ENCODE measurements at regions not wholly inside any gene's neighbourhood (a gene's known extent, or its start where the extent isn't known, plus 50 kb on each side); places are given as distances from the start of the nearest gene placed in this dataset.

DNA sequence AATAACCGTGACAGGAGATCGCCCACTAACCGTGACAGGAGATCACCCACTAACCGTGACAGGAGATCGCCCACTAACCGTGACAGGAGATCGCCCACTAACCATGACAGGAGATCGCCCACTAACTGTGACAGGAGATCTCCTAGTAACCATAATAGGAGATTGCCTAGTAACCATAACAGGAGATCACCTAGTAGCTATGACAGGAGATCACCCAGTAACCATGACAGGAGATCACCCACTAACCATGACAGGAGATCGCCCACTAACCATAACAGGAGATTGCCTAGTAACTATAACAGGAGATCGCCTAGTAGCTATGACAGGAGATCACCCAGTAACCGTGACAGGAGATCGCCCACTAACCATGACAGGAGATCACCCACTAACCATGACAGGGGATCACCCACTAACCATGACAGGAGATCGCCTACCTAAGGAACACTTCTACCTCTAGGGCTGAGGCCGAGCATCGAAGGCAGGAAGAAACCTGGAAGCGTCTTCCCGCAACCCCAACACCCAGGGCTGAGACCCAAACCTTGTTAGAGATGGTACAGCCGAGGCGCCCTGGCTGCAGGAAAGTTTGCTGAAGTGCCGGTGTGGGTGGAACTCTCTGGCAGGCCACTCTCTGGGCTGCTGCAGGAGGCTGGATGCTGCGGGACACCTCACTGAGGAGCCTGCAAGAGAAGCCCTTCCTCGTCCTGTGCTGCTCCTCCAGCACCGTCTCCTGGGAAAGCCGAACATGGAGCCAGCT lies 67.5 kb upstream of the THY1 start:
- H3K27me3 ChIP-seq (ENCODE audit: insufficient read depth, insufficient read length): no peaks in the 10 kb centered on the region
- H3K4me3 ChIP-seq (ENCODE audit: insufficient read length, low read depth): no peak overlapping the region
- TF ChIP-seq ZNF274 (IDR thresholded peaks at IDR 0.05; ENCODE audit: low read depth, low read length): no peak
- H3K4me1 ChIP-seq (ENCODE audit: insufficient read depth, insufficient read length): peaks cover 3% of the 10 kb centered on the region
- no peak overlapping the region for H3K9ac ChIP-seq (ENCODE audit: insufficient read length, low read depth)
- no peaks in the 10 kb centered on the region for H3K9me3 ChIP-seq (ENCODE audit: insufficient read depth, low read length)
- no peak for DNase-seq (ENCODE audit: low read depth, low spot score)
- no peaks in the 10 kb centered on the region for H3K36me3 ChIP-seq (ENCODE audit: insufficient read depth, insufficient read length, low read length)

DNA sequence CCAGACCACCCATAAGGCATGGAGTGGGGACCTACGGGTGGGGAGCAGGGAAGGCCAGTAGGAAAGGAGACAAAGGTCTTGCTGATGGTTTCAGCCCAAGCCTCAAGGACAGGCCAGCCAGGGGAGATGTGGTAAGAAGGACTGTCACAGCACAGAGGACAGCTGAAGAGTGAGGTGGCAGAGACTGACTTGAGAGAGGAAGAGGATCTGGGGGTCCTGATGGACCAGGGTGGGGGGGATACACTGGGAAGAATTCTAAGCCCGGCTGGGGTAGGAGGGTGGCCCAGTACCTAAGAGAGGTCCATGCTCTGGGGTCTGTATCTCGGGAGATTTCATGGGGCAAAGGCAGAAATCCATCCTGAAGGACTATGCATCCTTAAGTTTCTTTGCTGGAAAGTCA lies 66.1 kb upstream of the THY1 start:
- no peaks in the 10 kb centered on the region for H3K27me3 ChIP-seq (ENCODE audit: insufficient read depth, insufficient read length)
- no peak for DNase-seq (ENCODE audit: low read depth, low spot score)

DNA sequence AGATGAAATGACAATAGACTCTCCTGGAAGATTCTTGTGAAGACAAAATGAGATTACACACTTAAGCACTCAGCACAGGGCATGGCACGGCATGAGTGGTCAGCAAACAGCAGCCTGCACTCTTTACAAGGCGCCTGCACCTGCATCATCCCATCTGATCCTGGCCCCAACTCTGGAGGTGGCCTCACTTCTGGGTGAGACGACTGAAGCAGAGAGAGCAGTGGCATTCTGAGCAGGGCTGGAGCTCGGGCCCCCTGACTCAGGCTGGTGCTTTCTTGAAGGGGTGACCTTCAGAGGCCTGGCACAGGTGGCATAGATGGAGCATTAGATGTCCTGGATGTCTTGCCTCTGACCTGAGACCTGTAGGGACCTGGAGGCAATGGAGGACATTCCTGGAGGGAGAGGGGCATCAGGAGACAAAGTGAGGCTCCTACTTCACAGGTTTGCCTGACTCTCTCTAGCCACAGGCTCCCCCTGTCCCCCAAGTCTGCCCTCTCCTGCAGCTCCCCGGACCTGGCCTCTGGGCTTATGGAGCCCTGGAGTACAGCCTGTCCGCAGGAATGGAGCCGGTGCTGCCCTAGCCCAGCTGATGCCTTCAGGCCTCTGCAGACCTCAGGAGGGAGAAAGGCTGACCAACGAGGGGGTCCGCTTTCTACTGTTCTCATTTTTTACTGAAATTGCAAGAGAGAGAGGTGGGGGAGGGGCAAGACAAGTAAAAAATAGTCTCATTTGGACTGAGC lies 65.5 kb upstream of the THY1 start:
- Histone ChIP-seq H3K9ac (ENCODE audit: insufficient read length, low read depth) (no peak overlapping the region), H3K27me3 (ENCODE audit: insufficient read depth, insufficient read length) (no peaks in the 10 kb centered on the region), H3K4me3 (ENCODE audit: insufficient read length, low read depth) (no peak overlapping the region), H3K36me3 (ENCODE audit: insufficient read depth, insufficient read length, low read length) (no peaks in the 10 kb centered on the region), H3K9me3 (ENCODE audit: insufficient read depth, low read length) (no peaks in the 10 kb centered on the region), H3K4me1 (ENCODE audit: insufficient read depth, insufficient read length) (peaks cover 7% of the 10 kb centered on the region)
- TF ChIP-seq ZNF274 (IDR thresholded peaks at IDR 0.05; ENCODE audit: low read depth, low read length): no peak
- no peak for TF ChIP-seq YY1 (IDR thresholded peaks at IDR 0.05; ENCODE audit: insufficient read depth, insufficient read length)
- no peak for TF ChIP-seq SUZ12 (IDR thresholded peaks at IDR 0.05; ENCODE audit: extremely low read depth, insufficient read depth, insufficient read length)
- DNase-seq (ENCODE audit: low read depth, low spot score): no peak

More for the DNA sequence above, 66.1 kb upstream of the THY1 start:
- no peak for TF ChIP-seq YY1 (IDR thresholded peaks at IDR 0.05; ENCODE audit: insufficient read depth, insufficient read length)
- no peak for TF ChIP-seq SUZ12 (IDR thresholded peaks at IDR 0.05; ENCODE audit: extremely low read depth, insufficient read depth, insufficient read length)
- no peak for TF ChIP-seq ZNF274 (IDR thresholded peaks at IDR 0.05; ENCODE audit: low read depth, low read length)
- Histone ChIP-seq H3K36me3 (ENCODE audit: insufficient read depth, insufficient read length, low read length) (no peaks in the 10 kb centered on the region), H3K9me3 (ENCODE audit: insufficient read depth, low read length) (no peaks in the 10 kb centered on the region), H3K4me3 (ENCODE audit: insufficient read length, low read depth) (no peak overlapping the region), H3K9ac (ENCODE audit: insufficient read length, low read depth) (no peak overlapping the region), H3K4me1 (ENCODE audit: insufficient read depth, insufficient read length) (peaks cover 7% of the 10 kb centered on the region)

DNA sequence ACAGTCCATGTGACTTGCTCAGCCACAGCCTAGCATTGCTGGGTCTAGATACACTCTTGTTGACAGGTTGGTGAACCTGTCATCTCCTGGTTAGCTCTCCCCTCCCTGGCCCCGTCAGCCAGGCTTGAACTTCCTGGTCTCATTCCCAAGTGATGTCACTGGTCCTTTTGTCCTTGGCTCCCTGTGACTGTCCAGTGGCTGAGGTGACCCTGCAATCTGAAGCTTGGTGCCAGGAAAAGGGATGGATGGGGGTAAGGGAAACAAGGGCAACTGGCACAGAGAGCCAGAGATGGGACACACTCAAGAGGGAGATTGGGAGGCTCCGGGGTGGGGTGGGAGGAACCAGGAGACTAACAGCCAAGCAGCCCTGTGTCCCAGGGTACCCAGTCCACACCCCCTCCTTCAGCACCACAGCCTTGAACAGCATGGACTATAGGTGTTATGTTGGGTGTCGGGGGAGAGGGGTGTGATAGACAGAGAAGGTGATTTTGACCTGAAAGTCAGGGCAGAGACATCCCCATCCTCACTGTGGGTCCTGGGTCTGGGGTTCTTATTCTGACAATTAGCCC lies 63.8 kb upstream of the THY1 start:
- DNase-seq (ENCODE audit: low read depth, low spot score): no peak
- TF ChIP-seq YY1 (IDR thresholded peaks at IDR 0.05; ENCODE audit: insufficient read depth, insufficient read length) (no peak), ZNF274 (IDR thresholded peaks at IDR 0.05; ENCODE audit: low read depth, low read length) (no peak), SUZ12 (IDR thresholded peaks at IDR 0.05; ENCODE audit: extremely low read depth, insufficient read depth, insufficient read length) (no peak)
- Histone ChIP-seq H3K9me3 (ENCODE audit: insufficient read depth, low read length) (no peaks in the 10 kb centered on the region), H3K9ac (ENCODE audit: insufficient read length, low read depth) (no peak overlapping the region), H3K4me3 (ENCODE audit: insufficient read length, low read depth) (no peak overlapping the region), H3K4me1 (ENCODE audit: insufficient read depth, insufficient read length) (peaks cover 5% of the 10 kb centered on the region), H3K27me3 (ENCODE audit: insufficient read depth, insufficient read length) (peaks cover 14% of the 10 kb centered on the region), H3K36me3 (ENCODE audit: insufficient read depth, insufficient read length, low read length) (no peaks in the 10 kb centered on the region)

DNA sequence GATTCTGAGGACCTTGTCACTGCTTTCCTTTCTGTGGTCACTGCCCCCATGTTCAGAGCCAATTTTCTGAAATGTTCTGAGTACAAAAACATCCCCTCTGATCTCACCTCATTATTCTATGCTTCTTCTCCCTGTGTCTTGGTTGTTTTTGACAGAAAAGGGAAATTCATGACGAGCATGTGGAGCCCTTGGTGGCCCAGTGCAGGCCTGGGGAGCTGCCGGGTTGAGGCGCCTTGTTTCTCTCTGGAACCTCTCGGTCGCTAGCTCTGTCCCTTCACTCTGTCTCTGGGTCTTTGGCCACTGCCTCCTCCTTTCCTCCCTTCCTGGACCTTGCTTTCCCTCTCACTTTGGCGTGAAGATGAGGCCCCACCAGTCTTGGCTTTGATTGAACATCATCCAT lies 63.0 kb upstream of the THY1 start:
- DNase-seq (ENCODE audit: low read depth, low spot score): no peak
- Histone ChIP-seq H3K27me3 (ENCODE audit: insufficient read depth, insufficient read length) (peaks cover 18% of the 10 kb centered on the region), H3K36me3 (ENCODE audit: insufficient read depth, insufficient read length, low read length) (no peaks in the 10 kb centered on the region), H3K9ac (ENCODE audit: insufficient read length, low read depth) (no peak overlapping the region), H3K9me3 (ENCODE audit: insufficient read depth, low read length) (no peaks in the 10 kb centered on the region), H3K4me3 (ENCODE audit: insufficient read length, low read depth) (no peak overlapping the region), H3K4me1 (ENCODE audit: insufficient read depth, insufficient read length) (peaks cover 5% of the 10 kb centered on the region)
- no peak for TF ChIP-seq SUZ12 (IDR thresholded peaks at IDR 0.05; ENCODE audit: extremely low read depth, insufficient read depth, insufficient read length)
- TF ChIP-seq YY1 (IDR thresholded peaks at IDR 0.05; ENCODE audit: insufficient read depth, insufficient read length): no peak
- no peak for TF ChIP-seq ZNF274 (IDR thresholded peaks at IDR 0.05; ENCODE audit: low read depth, low read length)

DNA sequence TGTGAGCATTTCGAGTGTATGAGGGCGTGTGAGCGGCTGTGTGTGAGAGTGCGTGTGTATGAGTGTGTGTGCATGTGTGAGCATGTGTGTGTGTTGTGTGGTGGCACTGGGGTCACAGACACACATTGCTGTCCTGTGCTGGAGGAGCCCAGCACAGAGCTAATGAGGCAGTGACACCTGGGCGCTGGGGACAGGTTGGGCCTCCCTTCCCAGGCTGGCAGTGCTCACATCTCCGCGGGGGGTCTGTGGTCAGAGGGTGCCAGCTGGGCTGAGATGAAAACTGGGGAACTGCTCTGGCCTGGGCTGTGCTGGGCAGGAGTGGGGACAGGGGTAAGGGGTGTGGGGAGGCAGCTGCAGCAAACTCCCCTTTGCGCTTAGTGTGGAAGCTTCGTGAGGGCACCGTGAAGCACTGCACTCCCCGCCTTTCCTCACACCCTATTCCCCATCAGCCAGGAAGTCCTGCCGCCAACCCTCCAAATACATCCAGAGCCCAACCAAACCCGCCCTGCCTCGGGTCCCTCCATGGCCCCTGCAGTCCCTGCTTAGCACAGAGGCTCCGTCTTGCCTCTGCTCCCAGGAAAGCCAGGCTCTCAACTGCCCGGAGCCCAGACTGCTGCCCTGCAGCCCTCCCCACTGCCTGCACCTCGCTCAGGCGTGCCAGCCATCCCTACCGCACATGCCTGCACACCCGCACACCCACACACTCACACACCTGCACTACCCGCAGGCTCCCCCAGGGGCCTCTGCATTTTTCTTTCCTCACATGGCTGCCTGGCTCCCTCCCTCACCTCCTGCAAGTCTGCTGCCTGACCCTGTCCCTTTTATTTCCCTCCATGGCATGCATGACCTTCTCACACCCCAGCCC lies 62.0 kb upstream of the THY1 start:
- H3K9ac ChIP-seq (ENCODE audit: insufficient read length, low read depth): no peak overlapping the region

More for the DNA sequence above, 62.0 kb upstream of the THY1 start:
- TF ChIP-seq ZNF274 (IDR thresholded peaks at IDR 0.05; ENCODE audit: low read depth, low read length): no peak
- TF ChIP-seq SUZ12 (IDR thresholded peaks at IDR 0.05; ENCODE audit: extremely low read depth, insufficient read depth, insufficient read length): no peak
- TF ChIP-seq YY1 (IDR thresholded peaks at IDR 0.05; ENCODE audit: insufficient read depth, insufficient read length): no peak
- Histone ChIP-seq H3K9me3 (ENCODE audit: insufficient read depth, low read length) (no peaks in the 10 kb centered on the region), H3K4me1 (ENCODE audit: insufficient read depth, insufficient read length) (peaks cover 5% of the 10 kb centered on the region), H3K27me3 (ENCODE audit: insufficient read depth, insufficient read length) (peaks cover 20% of the 10 kb centered on the region), H3K4me3 (ENCODE audit: insufficient read length, low read depth) (no peak overlapping the region), H3K36me3 (ENCODE audit: insufficient read depth, insufficient read length, low read length) (no peaks in the 10 kb centered on the region)
- DNase-seq (ENCODE audit: low read depth, low spot score): no peak

Data from NT2/D1 (cell line).